Keratinocyte (primary cell): ENCODE measurements at regions not wholly inside any gene's neighbourhood (a gene's known extent, or its start where the extent isn't known, plus 50 kb on each side); places are given as distances from the start of the nearest gene placed in this dataset.

Experiments
- DNase-seq: peaks from one replicate; pipeline ENCODE4 v3.0.0-alpha.2; 2011; ENCODE audit warnings: low read depth, missing footprints, low spot score
- FAIRE-seq: peaks from 2 replicates; lab custom pipeline; 2011; peaks lifted over from hg19 to GRCh38; lab: Jason Lieb, UNC
- H2AFZ ChIP-seq: 2 replicates; pipeline ENCODE4 v1.6.0; 2012; ENCODE audit warnings: low read length, control low read depth, inconsistent platforms; ENCODE audit not compliant: control insufficient read depth
- H3K27ac ChIP-seq: 2 replicates; pipeline ENCODE4 v1.5.1; 2011; ENCODE audit warnings: low read length; ENCODE audit not compliant: control insufficient read depth, insufficient read depth
- H3K27me3 ChIP-seq: 3 replicates; pipeline ENCODE4 v1.6.0; 2011; ENCODE audit warnings: low read length; ENCODE audit not compliant: control insufficient read depth, insufficient read depth; ENCODE audit errors: extremely low read depth
- H3K36me3 ChIP-seq, 2 experiments: 2 replicates in 1 of 2; 3 replicates in 1 of 2; pipeline ENCODE4 v1.5.1; 2011; ENCODE audit warnings: low read length in 2 of 2, mild to moderate bottlenecking in 1 of 2; ENCODE audit not compliant: control insufficient read depth in 2 of 2, insufficient read depth in 2 of 2; ENCODE audit errors: extremely low read depth in 1 of 2
- H3K4me1 ChIP-seq: 3 replicates; pipeline ENCODE4 v1.5.1; 2011; ENCODE audit warnings: low read length; ENCODE audit not compliant: control insufficient read depth, insufficient read depth; ENCODE audit errors: extremely low read depth
- H3K4me2 ChIP-seq: 3 replicates; pipeline ENCODE4 v1.6.0; 2011; ENCODE audit warnings: low read depth, low read length; ENCODE audit not compliant: control insufficient read depth, insufficient read depth; ENCODE audit errors: extremely low read depth
- H3K4me3 ChIP-seq, 3 experiments: fragments of 200-600 bp in 1 of 3; sonication (generic) in 1 of 3; 2 replicates in 2 of 3; 3 replicates in 1 of 3; pipeline ENCODE4 v1.5.1; 2011 to 2016; ENCODE audit warnings: low read length in 3 of 3, mild to moderate bottlenecking in 3 of 3, control low read depth in 2 of 3, inconsistent platforms in 1 of 3, low read depth in 1 of 3, mixed read lengths in 1 of 3, mixed run types in 1 of 3, moderate library complexity in 1 of 3; ENCODE audit not compliant: control insufficient read depth in 2 of 3, insufficient read depth in 2 of 3; ENCODE audit errors: extremely low read depth in 1 of 3
- H3K79me2 ChIP-seq: 2 replicates; pipeline ENCODE4 v1.6.0; 2012; ENCODE audit warnings: low read length; ENCODE audit not compliant: control insufficient read depth, insufficient read depth
- H3K9ac ChIP-seq: 3 replicates; pipeline ENCODE4 v1.6.0; 2011; ENCODE audit warnings: low read length; ENCODE audit not compliant: control insufficient read depth, insufficient read depth; ENCODE audit errors: extremely low read depth
- H3K9me1 ChIP-seq: 3 replicates; pipeline ENCODE4 v1.6.0; 2011; ENCODE audit warnings: low read length; ENCODE audit not compliant: control insufficient read depth, insufficient read depth; ENCODE audit errors: extremely low read depth
- H3K9me3 ChIP-seq: 2 replicates; pipeline ENCODE4 v1.5.1; 2012; ENCODE audit warnings: low read depth, low read length; ENCODE audit not compliant: control insufficient read depth
- H4K20me1 ChIP-seq: 3 replicates; pipeline ENCODE4 v1.6.0; 2011; ENCODE audit warnings: low read length; ENCODE audit not compliant: control insufficient read depth, insufficient read depth; ENCODE audit errors: extremely low read depth
- CTCF ChIP-seq, 3 experiments: IDR thresholded peaks in 1 of 3; conservative IDR thresholded peaks in 1 of 3; optimal IDR thresholded peaks in 1 of 3; 2 replicates in 2 of 3; 3 replicates in 1 of 3; pipeline versions ENCODE3 to v1.5.1; 2011; ENCODE audit warnings: low read length in 3 of 3, mild to moderate bottlenecking in 3 of 3, moderate library complexity in 2 of 3, control low read depth in 1 of 3, inconsistent platforms in 1 of 3; ENCODE audit not compliant: insufficient read depth in 2 of 3; ENCODE audit errors: extremely low read depth in 1 of 3
- EZH2 ChIP-seq: IDR thresholded peaks from one replicate; pipeline ENCODE4 v1.6.1; 2012; ENCODE audit warnings: inconsistent platforms, mild to moderate bottlenecking, low read length, moderate library complexity
- dilution Hi-C: fragments of 300-500 bp; cut with MboI; formaldehyde crosslinking; loops from one replicate; pipeline ENCODE4 v1.7.0; 2020; ENCODE audit warnings: low sequenced_read_pairs; ENCODE audit not compliant: extremely low pct_ligation_motif_present

- FAIRE-seq (no peak), DNase-seq (no peak)
- no peak overlapping the region for H3K27ac ChIP-seq
- no peaks in the 10 kb centered on the region for H3K9me1 ChIP-seq
- no peak overlapping the region for H3K4me3 ChIP-seq
- H3K27me3 ChIP-seq, result no peaks in the 10 kb centered on the region
- peaks cover 15% of the 10 kb centered on the region for H3K4me1 ChIP-seq
- H3K9ac ChIP-seq, result no peak overlapping the region
- TF ChIP-seq EZH2 (no peak), CTCF (optimal IDR thresholded peaks at IDR 0.05 in 1 of 3, IDR thresholded peaks at IDR 0.05 in 1 of 3, conservative IDR thresholded peaks at IDR 0.05 in 1 of 3; ENCODE audit: extremely low read depth in 1 of 3, insufficient read depth in 2 of 3, low read length in 3 of 3) (no peak)
- H3K9me3 ChIP-seq, result no peaks in the 10 kb centered on the region
- H4K20me1 ChIP-seq, result no peaks in the 10 kb centered on the region
- H3K36me3 ChIP-seq, result no peaks in the 10 kb centered on the region
- no peak overlapping the region for H3K4me2 ChIP-seq
- H2AFZ ChIP-seq, result no peak overlapping the region
- H3K79me2 ChIP-seq, result no peaks in the 10 kb centered on the region
- dilution Hi-C loops, result no loop called here
These were observed 98.5 kb upstream of the PIK3CG start for GRCh38 chr7:106766551-106766950.

GRCh38 chr7:106767078-106767477 is 98.0 kb upstream of the PIK3CG start:
- Histone ChIP-seq H3K27ac (no peak overlapping the region), H3K9ac (no peak overlapping the region), H3K9me3 (no peaks in the 10 kb centered on the region), H4K20me1 (no peaks in the 10 kb centered on the region), H3K79me2 (no peaks in the 10 kb centered on the region), H3K4me3 (no peak overlapping the region), H3K36me3 (no peaks in the 10 kb centered on the region), H3K4me2 (no peak overlapping the region), H3K9me1 (no peaks in the 10 kb centered on the region), H2AFZ (no peak overlapping the region), H3K4me1 (peaks cover 15% of the 10 kb centered on the region), H3K27me3 (no peaks in the 10 kb centered on the region)
- DNase-seq, result no peak
- dilution Hi-C loops, result no loop called here
- peak; percentile 49 for FAIRE-seq
- TF ChIP-seq EZH2, result no peak
- TF ChIP-seq CTCF (optimal IDR thresholded peaks at IDR 0.05 in 1 of 3, IDR thresholded peaks at IDR 0.05 in 1 of 3, conservative IDR thresholded peaks at IDR 0.05 in 1 of 3; ENCODE audit: extremely low read depth in 1 of 3, insufficient read depth in 2 of 3, low read length in 3 of 3), result no peak
